ENCODE measurements at regions not wholly inside any gene's neighbourhood (a gene's known extent, or its start where the extent isn't known, plus 50 kb on each side); places are given as distances from the start of the nearest gene placed in this dataset.

- WGBS: 96% methylated on average over 3 of the region's 3 CpGs
- no peak for DNase-seq (ENCODE audit: low read depth in 6 of 9, low spot score in 9 of 9)
- no peaks in the 10 kb centered on the region for H3K4me1 ChIP-seq (ENCODE audit: control insufficient read depth in 2 of 2, insufficient read depth in 2 of 2, low read length in 2 of 2)
- H3K36me3 ChIP-seq (ENCODE audit: control insufficient read depth in 2 of 2, insufficient read depth in 2 of 2, low read length in 1 of 2): no peaks in the 10 kb centered on the region
- peaks cover 0 to 3% of the 10 kb centered on the region in 2 donors for H3K9me3 ChIP-seq (ENCODE audit: control insufficient read depth in 2 of 2, insufficient read depth in 1 of 2, low read length in 1 of 2)
- no peaks in the 10 kb centered on the region for H3K27me3 ChIP-seq (ENCODE audit: control insufficient read depth in 2 of 2, insufficient read depth in 1 of 2, low read length in 1 of 2)
- H3K27ac ChIP-seq (ENCODE audit: low read depth in 1 of 2, low read length in 1 of 2): no peak overlapping the region
- H3K4me3 ChIP-seq (ENCODE audit: low read length in 2 of 2): no peak overlapping the region
Observed at GRCh38 chr3:80889535-80889934, 871.9 kb downstream of the GBE1 start.

DNA sequence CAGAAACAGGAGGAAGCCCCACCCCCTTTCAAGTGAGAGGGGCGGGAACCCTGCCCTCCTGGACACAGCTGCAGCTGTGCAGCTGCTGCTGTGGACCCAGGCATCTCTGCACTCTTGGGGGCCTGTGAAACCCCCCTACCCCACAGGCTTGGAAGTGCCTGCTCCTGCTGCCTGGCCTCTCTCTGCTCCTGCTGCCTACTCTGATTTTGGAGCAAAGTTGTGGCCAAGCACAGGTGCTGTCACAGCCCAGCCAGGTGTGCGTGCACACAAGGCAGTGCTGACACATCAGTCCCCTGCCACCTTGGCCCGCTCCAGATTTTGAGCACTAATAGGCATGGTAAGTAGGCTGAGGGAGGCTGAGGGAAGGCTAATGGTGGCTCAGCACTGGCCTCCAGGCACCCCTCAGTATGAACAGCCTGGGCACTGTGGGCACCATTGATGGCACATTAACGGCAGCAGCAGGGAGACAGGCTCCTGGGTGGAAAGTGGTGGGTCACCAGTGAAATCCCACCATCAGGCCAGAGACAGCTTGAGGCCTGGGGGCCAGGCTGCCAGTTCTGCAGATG is 890.9 kb downstream of the GBE1 start:
- Histone ChIP-seq H3K36me3 (ENCODE audit: control insufficient read depth in 2 of 2, insufficient read depth in 2 of 2, low read length in 1 of 2) (no peaks in the 10 kb centered on the region), H3K4me3 (ENCODE audit: low read length in 2 of 2) (no peak overlapping the region), H3K4me1 (ENCODE audit: control insufficient read depth in 2 of 2, insufficient read depth in 2 of 2, low read length in 2 of 2) (no peaks in the 10 kb centered on the region), H3K27ac (ENCODE audit: low read depth in 1 of 2, low read length in 1 of 2) (no peak overlapping the region), H3K27me3 (ENCODE audit: control insufficient read depth in 2 of 2, insufficient read depth in 1 of 2, low read length in 1 of 2) (no peaks in the 10 kb centered on the region), H3K9me3 (ENCODE audit: control insufficient read depth in 2 of 2, insufficient read depth in 1 of 2, low read length in 1 of 2) (peaks cover 0 to 19% of the 10 kb centered on the region in 2 donors)
- DNase-seq (ENCODE audit: low read depth in 6 of 9, low spot score in 9 of 9): no peak
- WGBS: 92% methylated on average over 4 of the region's 4 CpGs

GRCh38 chr3:80855482-80855881 is 906.0 kb downstream of the GBE1 start:
- H3K4me1 ChIP-seq (ENCODE audit: control insufficient read depth in 2 of 2, insufficient read depth in 2 of 2, low read length in 2 of 2): no peaks in the 10 kb centered on the region
- no peak overlapping the region for H3K4me3 ChIP-seq (ENCODE audit: low read length in 2 of 2)
- WGBS: 93% methylated on average over 1 of the region's 1 CpG
- DNase-seq (ENCODE audit: low read depth in 6 of 9, low spot score in 9 of 9): no peak
- H3K27ac ChIP-seq (ENCODE audit: low read depth in 1 of 2, low read length in 1 of 2): no peak overlapping the region
- H3K36me3 ChIP-seq (ENCODE audit: control insufficient read depth in 2 of 2, insufficient read depth in 2 of 2, low read length in 1 of 2): no peaks in the 10 kb centered on the region
- peaks cover 0 to 7% of the 10 kb centered on the region in 2 donors for H3K9me3 ChIP-seq (ENCODE audit: control insufficient read depth in 2 of 2, insufficient read depth in 1 of 2, low read length in 1 of 2)
- no peaks in the 10 kb centered on the region for H3K27me3 ChIP-seq (ENCODE audit: control insufficient read depth in 2 of 2, insufficient read depth in 1 of 2, low read length in 1 of 2)

DNA sequence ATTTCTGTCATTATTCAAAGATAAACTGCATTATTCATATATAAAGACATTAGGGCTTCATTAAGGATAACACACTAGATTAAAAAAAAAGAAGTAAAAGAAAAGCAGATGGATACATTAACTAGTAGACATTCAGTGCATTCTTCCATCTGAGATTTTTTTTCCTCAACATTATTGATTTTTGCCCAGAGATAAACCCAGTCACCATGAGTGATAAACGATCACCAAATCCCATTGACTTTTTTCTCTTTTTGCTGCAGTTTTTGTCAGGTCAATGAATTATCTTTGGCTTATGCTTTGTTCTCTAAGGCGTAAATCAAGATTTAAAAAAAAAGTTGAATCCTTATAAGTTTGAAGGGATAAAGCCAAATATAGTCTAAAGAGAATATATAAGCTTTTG is 925.0 kb downstream of the GBE1 start:
- H3K9me3 ChIP-seq (ENCODE audit: control insufficient read depth in 2 of 2, insufficient read depth in 1 of 2, low read length in 1 of 2): peaks cover 0 to 5% of the 10 kb centered on the region in 2 donors
- H3K27ac ChIP-seq (ENCODE audit: low read depth in 1 of 2, low read length in 1 of 2): no peak overlapping the region
- 94% methylated on average over 2 of the region's 2 CpGs for WGBS
- no peak for DNase-seq (ENCODE audit: low read depth in 6 of 9, low spot score in 9 of 9)
- H3K4me1 ChIP-seq (ENCODE audit: control insufficient read depth in 2 of 2, insufficient read depth in 2 of 2, low read length in 2 of 2): no peaks in the 10 kb centered on the region
- H3K4me3 ChIP-seq (ENCODE audit: low read length in 2 of 2): no peak overlapping the region
- H3K27me3 ChIP-seq (ENCODE audit: control insufficient read depth in 2 of 2, insufficient read depth in 1 of 2, low read length in 1 of 2): no peaks in the 10 kb centered on the region
- no peaks in the 10 kb centered on the region for H3K36me3 ChIP-seq (ENCODE audit: control insufficient read depth in 2 of 2, insufficient read depth in 2 of 2, low read length in 1 of 2)

- no peaks in the 10 kb centered on the region for H3K4me1 ChIP-seq (ENCODE audit: control insufficient read depth in 2 of 2, insufficient read depth in 2 of 2, low read length in 2 of 2)
- H3K27me3 ChIP-seq (ENCODE audit: control insufficient read depth in 2 of 2, insufficient read depth in 1 of 2, low read length in 1 of 2): no peaks in the 10 kb centered on the region
- DNase-seq (ENCODE audit: low read depth in 6 of 9, low spot score in 9 of 9): no peak
- H3K36me3 ChIP-seq (ENCODE audit: control insufficient read depth in 2 of 2, insufficient read depth in 2 of 2, low read length in 1 of 2): no peaks in the 10 kb centered on the region
- no peak overlapping the region for H3K27ac ChIP-seq (ENCODE audit: low read depth in 1 of 2, low read length in 1 of 2)
- H3K9me3 ChIP-seq (ENCODE audit: control insufficient read depth in 2 of 2, insufficient read depth in 1 of 2, low read length in 1 of 2): no peaks in the 10 kb centered on the region
- 88% methylated on average over 4 of the region's 4 CpGs for WGBS
- H3K4me3 ChIP-seq (ENCODE audit: low read length in 2 of 2): no peak overlapping the region
Observed at GRCh38 chr3:80807577-80807976, 953.9 kb downstream of the GBE1 start.

GRCh38 chr3:80806673-80807072 is 954.8 kb downstream of the GBE1 start:
- 84% methylated on average over 4 of the region's 4 CpGs for WGBS
- DNase-seq (ENCODE audit: low read depth in 6 of 9, low spot score in 9 of 9): no peak
- no peaks in the 10 kb centered on the region for H3K27me3 ChIP-seq (ENCODE audit: control insufficient read depth in 2 of 2, insufficient read depth in 1 of 2, low read length in 1 of 2)
- H3K4me1 ChIP-seq (ENCODE audit: control insufficient read depth in 2 of 2, insufficient read depth in 2 of 2, low read length in 2 of 2): no peaks in the 10 kb centered on the region
- H3K27ac ChIP-seq (ENCODE audit: low read depth in 1 of 2, low read length in 1 of 2): no peak overlapping the region
- no peaks in the 10 kb centered on the region for H3K36me3 ChIP-seq (ENCODE audit: control insufficient read depth in 2 of 2, insufficient read depth in 2 of 2, low read length in 1 of 2)
- H3K4me3 ChIP-seq (ENCODE audit: low read length in 2 of 2): no peak overlapping the region
- H3K9me3 ChIP-seq (ENCODE audit: control insufficient read depth in 2 of 2, insufficient read depth in 1 of 2, low read length in 1 of 2): no peaks in the 10 kb centered on the region

GRCh38 chr3:80788914-80789313 is 972.5 kb downstream of the GBE1 start:
- Histone ChIP-seq H3K36me3 (ENCODE audit: control insufficient read depth in 2 of 2, insufficient read depth in 2 of 2, low read length in 1 of 2) (no peaks in the 10 kb centered on the region), H3K27me3 (ENCODE audit: control insufficient read depth in 2 of 2, insufficient read depth in 1 of 2, low read length in 1 of 2) (no peaks in the 10 kb centered on the region), H3K27ac (ENCODE audit: low read depth in 1 of 2, low read length in 1 of 2) (no peak overlapping the region), H3K4me3 (ENCODE audit: low read length in 2 of 2) (no peak overlapping the region), H3K9me3 (ENCODE audit: control insufficient read depth in 2 of 2, insufficient read depth in 1 of 2, low read length in 1 of 2) (no peaks in the 10 kb centered on the region), H3K4me1 (ENCODE audit: control insufficient read depth in 2 of 2, insufficient read depth in 2 of 2, low read length in 2 of 2) (no peaks in the 10 kb centered on the region)
- 98% methylated on average over 2 of the region's 2 CpGs for WGBS
- no peak for DNase-seq (ENCODE audit: low read depth in 6 of 9, low spot score in 9 of 9)

- WGBS: 92% methylated on average over 1 of the region's 1 CpG
- Histone ChIP-seq H3K9me3 (ENCODE audit: control insufficient read depth in 2 of 2, insufficient read depth in 1 of 2, low read length in 1 of 2) (no peaks in the 10 kb centered on the region), H3K27me3 (ENCODE audit: control insufficient read depth in 2 of 2, insufficient read depth in 1 of 2, low read length in 1 of 2) (no peaks in the 10 kb centered on the region), H3K27ac (ENCODE audit: low read depth in 1 of 2, low read length in 1 of 2) (no peak overlapping the region), H3K4me1 (ENCODE audit: control insufficient read depth in 2 of 2, insufficient read depth in 2 of 2, low read length in 2 of 2) (no peaks in the 10 kb centered on the region), H3K36me3 (ENCODE audit: control insufficient read depth in 2 of 2, insufficient read depth in 2 of 2, low read length in 1 of 2) (no peaks in the 10 kb centered on the region), H3K4me3 (ENCODE audit: low read length in 2 of 2) (no peak overlapping the region)
- no peak for DNase-seq (ENCODE audit: low read depth in 6 of 9, low spot score in 9 of 9)
Observed at GRCh38 chr3:80785875-80786274, 975.6 kb downstream of the GBE1 start.

- Histone ChIP-seq H3K4me1 (ENCODE audit: control insufficient read depth in 2 of 2, insufficient read depth in 2 of 2, low read length in 2 of 2) (no peaks in the 10 kb centered on the region), H3K4me3 (ENCODE audit: low read length in 2 of 2) (no peak overlapping the region), H3K9me3 (ENCODE audit: control insufficient read depth in 2 of 2, insufficient read depth in 1 of 2, low read length in 1 of 2) (no peaks in the 10 kb centered on the region), H3K27me3 (ENCODE audit: control insufficient read depth in 2 of 2, insufficient read depth in 1 of 2, low read length in 1 of 2) (no peaks in the 10 kb centered on the region), H3K36me3 (ENCODE audit: control insufficient read depth in 2 of 2, insufficient read depth in 2 of 2, low read length in 1 of 2) (no peaks in the 10 kb centered on the region), H3K27ac (ENCODE audit: low read depth in 1 of 2, low read length in 1 of 2) (no peak overlapping the region)
- no peak for DNase-seq (ENCODE audit: low read depth in 6 of 9, low spot score in 9 of 9)
- 78% methylated on average over 3 of the region's 3 CpGs for WGBS
Observed at GRCh38 chr3:80785475-80785874, 976.0 kb downstream of the GBE1 start.

GRCh38 chr3:80771085-80771484 is 990.4 kb downstream of the GBE1 start:
- Histone ChIP-seq H3K4me3 (ENCODE audit: low read length in 2 of 2) (peak overlapping the region in 1 of 2 donors; percentile 9), H3K27me3 (ENCODE audit: control insufficient read depth in 2 of 2, insufficient read depth in 1 of 2, low read length in 1 of 2) (no peaks in the 10 kb centered on the region), H3K27ac (ENCODE audit: low read depth in 1 of 2, low read length in 1 of 2) (peak overlapping the region in 1 of 2 donors; percentile 44), H3K9me3 (ENCODE audit: control insufficient read depth in 2 of 2, insufficient read depth in 1 of 2, low read length in 1 of 2) (no peaks in the 10 kb centered on the region), H3K4me1 (ENCODE audit: control insufficient read depth in 2 of 2, insufficient read depth in 2 of 2, low read length in 2 of 2) (no peaks in the 10 kb centered on the region), H3K36me3 (ENCODE audit: control insufficient read depth in 2 of 2, insufficient read depth in 2 of 2, low read length in 1 of 2) (no peaks in the 10 kb centered on the region)
- 72% methylated on average over 7 of the region's 7 CpGs for WGBS
- peak in 2 of 9 donors; percentile 0 to 2 for DNase-seq (ENCODE audit: low read depth in 6 of 9, low spot score in 9 of 9)

All from thymus (tissue), 11 donors.